Sciatic nerve (tissue), 2 donors: ENCODE measurements at regions not wholly inside any gene's neighbourhood (a gene's known extent, or its start where the extent isn't known, plus 50 kb on each side); places are given as distances from the start of the nearest gene placed in this dataset.

Source experiments
- ATAC-seq: fragments of 200-7000 bp; cut with Tn5 transposase; one replicate; pipeline ENCODE4 v1.9.1; 2020; ENCODE audit warnings: mild to moderate bottlenecking, moderate library complexity
- DNase-seq: peaks from one replicate; pipeline ENCODE4 v3.0.0-alpha.2; 2020; ENCODE audit warnings: low spot score
- intact Hi-C: fragments of 100-400 bp; cut with DNase I; formaldehyde crosslinking; loops from one replicate; pipeline ENCODE4 v1.14.2; 2022
- donor health status: DM: no; HTN: no; CAD: no.
- donor health status: DM: no; HTN: no; CAD: no.

GRCh38 chr4:123835831-123836590, 439.4 kb downstream of the SPRY1 start:
- intact Hi-C loops: no loop called here
- ATAC-seq (no peak), DNase-seq (no peak)

GRCh38 chr4:123836851-123837595, 440.4 kb downstream of the SPRY1 start:
- ATAC-seq (no peak), DNase-seq (no peak)
- intact Hi-C loops: no loop called here

- DNase-seq (no peak), ATAC-seq (no peak)
- intact Hi-C loops: no loop called here
Measured at GRCh38 chr4:123838474-123838873, 441.9 kb downstream of the SPRY1 start.

- ATAC-seq (no peak), DNase-seq (no peak)
- intact Hi-C loops: no loop called here
Measured at GRCh38 chr4:123840197-123840596, 443.6 kb downstream of the SPRY1 start.

GRCh38 chr4:123841447-123842121, 445.0 kb downstream of the SPRY1 start:
- intact Hi-C loops: no loop called here
- no peak for ATAC-seq
- no peak for DNase-seq

GRCh38 chr4:123843137-123843536, 446.5 kb downstream of the SPRY1 start:
- intact Hi-C loops: no loop called here
- ATAC-seq: no peak

GRCh38 chr4:123844374-123844773, 447.8 kb downstream of the SPRY1 start:
- DNase-seq: no peak
- ATAC-seq: no peak
- intact Hi-C loops: no loop called here

More at GRCh38 chr4:123843137-123843536, 446.5 kb downstream of the SPRY1 start:
- DNase-seq: no peak

- DNase-seq: no peak
- no peak for ATAC-seq
- intact Hi-C loops: no loop called here
Measured at GRCh38 chr4:123846092-123846491, 449.5 kb downstream of the SPRY1 start.

GRCh38 chr4:123846561-123846960, 450.0 kb downstream of the SPRY1 start:
- DNase-seq (no peak), ATAC-seq (no peak)
- intact Hi-C loops: no loop called here

GRCh38 chr4:123848606-123849005, 452.0 kb downstream of the SPRY1 start:
- intact Hi-C loops: no loop called here
- ATAC-seq (peak; percentile 63), DNase-seq (no peak)

- no peak for DNase-seq
- ATAC-seq: no peak
- intact Hi-C loops: no loop called here
Measured at GRCh38 chr4:123849495-123849894, 452.9 kb downstream of the SPRY1 start.

GRCh38 chr4:123851521-123851920, 454.9 kb downstream of the SPRY1 start:
- intact Hi-C loops: no loop called here
- DNase-seq (no peak), ATAC-seq (no peak)

GRCh38 chr4:123853651-123854050, 457.1 kb downstream of the SPRY1 start:
- intact Hi-C loops: no loop called here
- ATAC-seq (no peak), DNase-seq (no peak)

- ATAC-seq: peak; percentile 87
- intact Hi-C loops: no loop called here
- no peak for DNase-seq
Measured at GRCh38 chr4:123856689-123857545, 460.3 kb downstream of the SPRY1 start.

- intact Hi-C loops: no loop called here
Measured at GRCh38 chr4:123858465-123858864, 461.9 kb downstream of the SPRY1 start.

GRCh38 chr4:123862812-123863211, 466.2 kb downstream of the SPRY1 start:
- no peak for DNase-seq
- no peak for ATAC-seq
- intact Hi-C loops: no loop called here

More at GRCh38 chr4:123858465-123858864, 461.9 kb downstream of the SPRY1 start:
- no peak for DNase-seq
- no peak for ATAC-seq

- DNase-seq (no peak), ATAC-seq (no peak)
- intact Hi-C loops: no loop called here
Measured at GRCh38 chr4:123866796-123867195, 470.2 kb downstream of the SPRY1 start.

- no peak for DNase-seq
- intact Hi-C loops: no loop called here
- ATAC-seq: no peak
Measured at GRCh38 chr4:123867910-123868587, 471.5 kb downstream of the SPRY1 start.
